CD1c-positive myeloid dendritic cell (primary cell): ENCODE measurements at regions not wholly inside any gene's neighbourhood (a gene's known extent, or its start where the extent isn't known, plus 50 kb on each side); places are given as distances from the start of the nearest gene placed in this dataset.
"Not testable (repeated sequence)": the region's sequence is repeated elsewhere in the genome, so short reads cannot be mapped to it uniquely, and the experiment has no call there.

Source experiments
- DNase-seq: peaks from one replicate; pipeline ENCODE4 v3.0.0-alpha.2; 2016; ENCODE audit errors: extremely low spot score

DNA sequence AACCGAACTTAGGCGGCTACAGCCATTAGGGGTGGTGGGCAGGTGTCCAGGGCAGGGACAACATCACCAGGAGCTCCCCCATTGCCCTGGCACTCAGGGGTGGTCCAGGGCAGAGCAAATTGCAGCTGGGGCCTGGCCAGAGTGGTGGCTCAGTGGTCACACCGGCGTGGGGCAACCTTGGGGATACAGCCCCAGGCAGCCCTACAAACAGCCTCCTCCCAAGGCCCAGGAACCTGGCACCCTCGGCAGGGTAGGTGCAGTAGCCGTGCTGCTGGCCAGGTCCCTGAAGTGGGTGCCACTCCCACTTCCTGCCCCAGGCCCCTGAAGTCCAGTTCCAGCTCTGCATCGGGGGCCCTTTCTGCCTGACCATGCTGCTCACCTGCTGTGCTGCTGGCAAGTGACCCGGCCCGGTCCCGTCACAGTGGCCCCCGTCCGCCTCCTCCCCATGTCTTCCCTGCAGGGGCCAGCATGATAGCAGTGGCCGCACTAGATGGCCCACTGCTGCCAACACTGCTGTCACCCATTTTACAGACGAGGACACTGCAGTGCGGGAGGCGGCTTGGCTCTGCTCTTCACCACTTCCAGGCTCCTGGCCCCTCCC, 712.8 kb downstream of the MATN1 start:
- no peak for DNase-seq

DNA sequence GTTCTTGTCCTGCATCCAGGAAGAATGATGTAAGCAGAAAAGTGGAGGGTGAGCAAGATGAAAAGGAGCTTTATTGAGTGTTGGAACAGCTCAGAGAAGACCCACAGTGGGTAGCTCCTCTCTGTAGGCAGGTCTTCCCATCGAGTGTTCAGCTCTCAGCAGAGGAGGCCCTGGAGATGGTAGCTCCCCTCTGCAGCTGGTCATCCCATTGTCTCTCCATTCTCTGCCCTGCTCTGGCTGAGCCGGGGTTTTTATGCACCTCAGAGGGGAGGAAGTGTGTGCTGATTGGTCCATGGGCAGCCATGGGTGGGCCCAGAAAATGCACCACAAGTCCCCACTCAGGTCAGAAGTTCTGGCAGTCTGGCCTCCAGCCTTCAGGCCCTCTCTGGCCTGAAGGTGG, 713.7 kb downstream of the MATN1 start:
- DNase-seq, result no peak

DNA sequence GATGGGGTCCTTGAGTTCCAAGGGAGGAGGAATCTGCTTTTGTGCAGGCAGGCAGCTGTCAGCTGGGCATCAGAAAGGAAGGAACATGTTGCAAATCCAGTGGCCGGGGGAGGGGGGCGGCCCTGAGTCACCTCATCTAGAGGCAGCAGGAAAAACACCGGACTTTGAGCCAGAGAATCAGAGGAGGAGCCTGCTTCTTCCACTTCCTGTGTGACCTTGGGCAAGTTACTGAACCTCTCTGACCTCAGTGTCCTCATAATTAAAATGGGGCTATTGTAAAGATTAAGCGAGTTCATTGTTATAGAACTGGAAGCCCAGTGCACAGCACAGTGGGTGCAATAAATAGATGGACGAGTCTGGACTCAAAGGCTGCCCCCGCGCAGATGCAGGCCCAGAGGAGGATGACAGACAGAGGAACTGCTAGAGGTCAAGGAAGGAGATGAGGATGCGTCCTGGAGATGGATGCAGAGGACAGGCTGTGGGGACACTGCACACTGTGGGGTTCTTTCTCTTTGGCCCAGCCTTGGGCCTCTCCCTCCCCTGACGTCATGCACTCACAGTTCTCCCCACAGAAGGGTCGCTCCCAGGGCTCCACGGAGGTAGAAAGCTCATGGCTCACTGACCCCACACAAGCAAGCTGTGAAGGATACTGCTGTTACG, 714.3 kb downstream of the MATN1 start:
- DNase-seq, result no peak

DNA sequence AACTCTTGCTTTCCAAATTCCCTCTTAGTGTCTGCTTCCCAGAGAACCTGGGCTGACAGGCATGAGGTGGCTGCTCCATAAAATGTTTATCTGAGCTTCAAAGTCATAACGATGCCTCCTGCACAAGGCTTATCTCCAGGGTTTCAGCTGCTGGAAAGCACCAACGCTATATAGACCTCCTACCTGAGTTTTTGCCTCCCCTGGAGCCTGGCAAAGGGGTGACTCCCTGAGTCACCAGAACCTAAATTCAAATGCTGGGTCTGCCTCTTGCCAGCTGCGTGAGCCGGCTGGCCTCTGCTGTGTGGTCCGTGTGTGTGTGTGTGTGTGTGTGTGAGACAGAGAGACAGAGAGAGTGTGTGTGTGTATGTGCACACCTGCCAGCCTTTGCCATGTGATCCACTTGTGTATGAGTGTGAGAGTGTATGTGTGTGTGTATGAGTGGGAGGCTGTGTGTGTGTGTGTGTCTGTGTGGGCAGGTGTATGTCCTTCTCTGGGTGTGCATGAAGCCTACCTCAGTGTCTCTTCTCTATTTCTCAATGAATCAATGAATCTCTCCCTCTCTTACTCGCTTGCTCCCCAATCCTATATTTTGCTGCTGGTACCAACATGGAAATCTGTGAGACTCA, 714.9 kb downstream of the MATN1 start:
- no peak for DNase-seq

DNA sequence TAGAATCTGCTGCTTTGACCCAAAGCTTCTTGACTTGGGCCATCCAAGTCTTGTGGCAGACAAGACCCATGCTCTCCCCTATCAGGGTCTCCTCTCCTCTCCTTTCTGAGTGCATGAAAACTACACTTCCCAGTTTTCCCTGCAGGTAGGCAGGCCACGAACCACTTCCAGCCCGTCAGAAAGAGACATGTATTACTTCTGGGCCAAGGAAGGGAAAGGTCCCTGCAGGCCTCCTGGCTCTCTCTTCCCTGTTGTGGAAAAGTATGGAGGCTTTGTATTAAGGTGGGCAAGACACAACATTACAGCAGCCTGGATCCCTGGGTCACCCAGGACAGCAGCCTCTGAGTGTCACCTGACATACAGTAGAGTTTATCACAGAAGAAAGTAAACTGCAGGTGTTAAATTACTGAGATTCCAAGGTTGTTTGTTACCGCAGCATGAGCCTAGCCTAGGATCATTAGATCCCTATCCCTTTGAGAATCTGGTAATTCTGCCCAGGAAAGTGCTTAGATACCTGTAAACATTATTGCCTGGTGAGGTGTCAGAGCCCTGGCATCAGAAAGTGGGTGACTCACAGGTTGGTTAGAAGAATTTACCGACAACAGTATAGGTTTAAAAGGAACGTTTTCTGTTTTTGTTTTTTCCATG, 717.3 kb downstream of the MATN1 start:
- no peak for DNase-seq

DNA sequence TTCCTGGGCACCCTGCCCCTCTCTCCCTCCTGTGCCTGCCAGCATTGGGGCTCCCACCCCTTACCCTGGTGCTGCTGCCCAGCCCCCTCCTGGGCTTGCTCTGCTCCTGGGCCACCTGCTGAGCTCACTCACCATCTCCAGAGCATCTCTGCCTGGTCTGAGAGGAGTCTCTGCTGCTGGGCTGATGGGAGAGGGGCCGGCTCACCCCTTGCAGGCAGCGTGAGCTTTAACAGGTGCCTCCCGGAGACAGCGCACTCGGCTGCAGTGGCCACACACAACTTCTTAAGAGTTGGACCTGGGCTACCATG, 721.7 kb downstream of the MATN1 start:
- no peak for DNase-seq

DNA sequence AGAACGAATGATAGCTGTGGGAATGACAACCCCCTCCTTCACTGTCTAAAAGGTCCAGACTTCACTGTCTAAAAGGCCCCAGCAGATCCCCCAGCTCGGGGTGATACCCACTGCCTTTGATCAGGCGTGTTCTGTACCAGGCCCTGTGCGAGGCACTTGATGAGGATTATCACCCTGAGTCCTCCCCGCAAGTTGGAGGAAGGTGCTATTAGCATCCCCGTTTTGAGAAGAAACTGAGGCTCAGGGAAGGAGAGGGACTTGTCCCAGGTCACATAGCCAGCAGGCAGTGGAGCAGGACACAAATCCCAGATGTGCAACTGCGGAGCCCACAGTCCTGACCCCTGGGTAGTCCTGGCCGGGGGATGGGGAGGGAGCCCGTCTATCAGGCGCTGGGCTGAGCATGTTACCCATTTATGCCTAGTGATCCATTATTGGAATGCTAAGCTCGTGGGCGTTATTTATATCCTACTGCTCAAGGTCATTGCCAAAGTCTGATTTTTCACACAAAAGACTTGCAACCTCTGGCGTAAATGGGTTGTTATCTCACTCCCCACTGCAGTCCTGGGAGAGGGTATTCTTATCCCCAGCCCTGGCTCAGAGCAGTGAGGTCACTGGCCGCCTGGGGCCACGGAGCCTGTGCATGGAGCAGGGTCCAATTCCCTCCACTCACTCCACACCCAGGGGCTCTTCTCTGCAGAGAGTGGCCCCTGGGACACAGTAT, 722.2 kb downstream of the MATN1 start:
- no peak for DNase-seq

DNA sequence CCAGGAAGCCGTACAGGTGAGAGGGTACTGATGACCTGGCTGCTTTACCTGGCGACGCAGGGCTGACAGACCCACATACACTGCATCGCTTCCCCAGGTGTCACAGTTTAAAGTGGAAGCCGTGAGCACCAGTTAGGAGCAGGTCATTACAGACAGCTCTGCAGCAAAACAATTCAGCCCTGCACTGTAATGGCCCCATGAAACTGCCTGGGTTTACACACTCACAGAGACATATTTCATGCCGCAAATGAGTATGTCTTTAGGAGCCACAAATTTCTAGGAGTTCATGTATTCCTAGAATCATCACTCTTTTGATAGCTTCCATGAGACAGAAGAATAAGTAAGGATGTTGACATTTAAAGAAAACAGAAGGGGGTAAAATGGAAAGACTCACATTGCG, 723.1 kb downstream of the MATN1 start:
- DNase-seq, result no peak

DNA sequence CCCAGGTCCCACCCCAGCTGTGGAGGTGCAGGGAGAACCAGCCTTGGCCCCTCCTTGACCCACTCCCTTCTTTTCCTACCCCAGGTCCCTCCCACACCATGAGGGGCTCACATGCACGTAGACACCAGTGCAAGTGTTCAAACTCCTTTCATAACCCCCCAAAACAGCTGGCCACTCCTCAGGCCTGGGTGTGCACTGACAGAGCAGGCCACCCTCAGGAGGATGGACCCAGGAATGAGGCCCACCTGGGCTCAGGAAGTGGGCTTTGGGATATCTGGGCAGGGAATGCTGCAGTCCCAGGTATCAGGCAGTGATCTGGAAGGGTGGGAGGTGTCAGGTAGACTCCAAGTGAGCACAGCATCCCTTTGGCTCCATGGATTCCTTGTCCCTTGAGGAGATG, 723.8 kb downstream of the MATN1 start:
- DNase-seq, result no peak

DNA sequence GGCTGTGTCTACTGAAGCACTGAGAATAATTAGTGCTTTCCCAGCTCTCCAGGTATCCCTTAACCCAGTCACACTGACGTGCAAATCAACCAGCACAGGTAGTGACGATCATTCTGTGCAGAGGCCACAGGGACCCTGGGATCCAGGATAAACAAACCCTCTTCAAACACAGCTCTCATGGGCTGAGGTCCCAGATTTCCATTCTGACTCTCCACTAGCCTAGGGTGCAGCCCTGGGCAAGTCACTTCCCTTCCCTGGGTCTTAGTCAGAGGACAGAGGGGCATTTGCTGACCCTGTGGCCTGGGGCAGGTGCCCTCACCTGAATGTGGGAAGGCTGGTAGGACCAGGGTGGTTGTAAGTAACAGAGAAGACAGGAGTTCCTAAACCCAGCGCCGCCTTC, 724.7 kb downstream of the MATN1 start:
- DNase-seq, result no peak

DNA sequence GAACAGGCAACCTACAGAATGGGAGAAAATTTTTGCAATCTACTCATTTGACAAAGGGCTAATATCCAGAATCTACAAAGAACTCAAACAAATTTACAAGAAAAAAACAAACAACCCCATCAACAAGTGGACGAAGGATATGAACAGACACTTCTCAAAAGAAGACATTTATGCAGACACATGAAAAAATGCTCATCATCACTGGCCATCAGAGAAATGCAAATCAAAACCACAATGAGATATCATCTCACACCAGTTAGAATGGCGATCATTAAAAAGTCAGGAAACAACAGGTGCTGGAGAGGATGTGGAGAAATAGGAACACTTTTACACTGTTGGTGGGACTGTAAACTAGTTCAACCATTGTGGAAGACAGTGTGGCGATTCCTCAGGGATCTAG, 725.6 kb downstream of the MATN1 start:
- not testable (repeated sequence) for DNase-seq

DNA sequence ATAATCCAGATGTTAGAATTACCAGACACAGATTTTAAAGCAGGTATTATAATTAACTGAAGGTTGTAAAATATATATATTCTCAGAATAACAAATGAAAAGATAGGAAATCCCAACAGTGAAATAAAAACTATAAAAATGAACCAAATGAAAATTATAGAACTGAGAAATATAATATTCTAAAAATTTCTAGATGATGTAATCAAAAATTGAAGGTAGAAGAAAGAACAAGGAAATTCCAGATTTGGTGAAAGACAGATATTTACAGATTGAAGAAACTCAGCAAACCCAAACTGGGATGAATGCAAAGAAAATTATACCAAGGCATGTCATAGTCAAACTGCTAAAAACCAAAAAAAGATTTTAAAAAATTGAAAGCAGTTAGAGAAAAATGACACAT, 729.4 kb downstream of the MATN1 start:
- no peak for DNase-seq

DNA sequence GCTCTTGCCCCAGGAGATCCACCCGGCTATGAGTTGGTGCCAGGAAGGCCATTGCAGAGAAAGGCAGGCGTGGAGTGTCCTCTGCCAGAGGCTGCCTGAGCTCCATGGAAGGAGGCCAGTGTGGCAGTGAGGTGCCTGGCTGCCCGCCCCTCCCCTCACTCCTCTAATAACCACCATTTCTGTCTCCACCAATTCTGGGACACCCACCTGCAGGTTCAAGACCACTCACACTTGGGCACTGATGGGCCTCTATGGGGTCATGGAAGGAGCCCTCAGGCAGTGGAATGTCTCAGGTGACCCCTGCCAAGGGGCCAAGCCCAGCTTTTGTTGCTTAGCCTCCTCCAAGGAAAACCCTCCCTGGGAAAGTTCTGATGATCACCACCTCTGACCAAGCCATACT, 731.6 kb downstream of the MATN1 start:
- DNase-seq, result no peak

DNA sequence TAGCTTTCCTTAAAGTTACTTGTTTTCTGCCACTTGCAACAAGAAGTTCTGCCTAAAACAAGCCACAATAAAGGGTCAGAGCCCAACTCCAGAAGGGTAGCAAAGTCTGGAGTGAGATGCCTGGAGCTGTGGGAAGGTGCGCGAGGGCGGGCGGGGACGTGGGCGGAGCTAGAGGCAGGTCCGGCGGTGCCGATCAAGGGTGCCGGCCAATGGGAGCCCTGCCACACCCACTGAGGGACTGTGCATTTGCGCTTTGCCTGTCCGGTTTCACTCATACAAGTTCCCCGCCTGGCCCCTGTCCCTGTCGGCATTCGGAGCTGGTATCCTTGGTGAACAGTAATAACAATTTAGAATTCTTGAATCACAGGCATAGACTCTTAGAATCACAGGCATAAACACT, 732.4 kb downstream of the MATN1 start:
- DNase-seq, result no peak

DNA sequence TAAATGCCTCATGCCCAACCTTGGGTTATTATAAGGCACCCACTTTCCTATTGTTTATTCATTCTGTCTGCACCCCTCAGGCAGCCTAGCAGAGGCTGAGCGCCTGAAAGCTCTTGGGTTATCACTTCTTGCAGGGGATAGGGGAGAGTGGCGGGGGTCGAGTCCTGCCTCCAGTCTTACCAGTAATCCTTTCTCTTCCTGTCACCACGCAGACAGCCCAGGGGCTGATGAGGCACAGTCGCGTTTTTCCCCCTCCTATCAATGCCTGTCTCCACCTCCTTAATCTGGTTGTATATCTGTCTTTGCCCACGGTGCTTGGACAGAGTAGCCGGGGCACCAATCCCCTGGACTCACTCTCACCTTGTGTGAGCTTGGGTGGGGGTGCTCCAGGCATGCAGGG, 733.1 kb downstream of the MATN1 start:
- no peak for DNase-seq

DNA sequence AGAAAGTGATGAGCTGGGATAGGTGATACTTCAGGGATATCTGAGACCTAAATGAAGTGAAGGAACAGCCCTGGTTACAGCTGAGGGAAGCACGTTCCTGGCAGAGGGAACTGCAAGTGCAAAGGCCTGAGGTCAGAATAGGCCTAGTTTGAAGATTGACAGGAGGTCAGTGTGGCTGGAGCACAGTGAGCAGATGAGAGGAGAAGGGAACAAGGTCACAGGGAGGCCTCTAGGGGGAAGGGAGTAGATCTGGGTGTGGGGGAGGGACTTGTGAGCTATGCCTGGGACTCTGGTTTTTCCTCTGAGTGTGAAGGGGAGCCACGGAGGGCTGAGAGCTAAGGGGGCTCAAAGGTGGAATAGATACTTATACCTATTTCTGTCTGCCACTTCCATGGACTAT, 736.4 kb downstream of the MATN1 start:
- DNase-seq, result peak; percentile 10

DNA sequence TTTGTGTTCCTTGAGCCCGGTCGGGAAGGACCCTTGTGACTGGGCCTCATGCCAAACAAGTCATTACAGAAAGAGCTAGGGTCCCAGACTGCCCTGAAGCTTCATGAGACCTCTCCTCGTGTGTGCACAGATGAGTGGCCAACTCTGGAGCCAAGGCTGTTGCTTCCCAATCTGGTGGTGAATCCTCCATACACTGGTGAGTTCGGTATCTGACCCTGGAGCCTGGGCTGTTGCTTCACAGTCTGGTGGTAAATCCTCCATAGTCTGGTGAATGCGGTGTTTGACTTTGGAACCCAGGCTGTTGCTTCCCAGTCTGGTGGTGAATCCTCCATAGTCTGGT, 737.8 kb downstream of the MATN1 start:
- DNase-seq, result no peak

DNA sequence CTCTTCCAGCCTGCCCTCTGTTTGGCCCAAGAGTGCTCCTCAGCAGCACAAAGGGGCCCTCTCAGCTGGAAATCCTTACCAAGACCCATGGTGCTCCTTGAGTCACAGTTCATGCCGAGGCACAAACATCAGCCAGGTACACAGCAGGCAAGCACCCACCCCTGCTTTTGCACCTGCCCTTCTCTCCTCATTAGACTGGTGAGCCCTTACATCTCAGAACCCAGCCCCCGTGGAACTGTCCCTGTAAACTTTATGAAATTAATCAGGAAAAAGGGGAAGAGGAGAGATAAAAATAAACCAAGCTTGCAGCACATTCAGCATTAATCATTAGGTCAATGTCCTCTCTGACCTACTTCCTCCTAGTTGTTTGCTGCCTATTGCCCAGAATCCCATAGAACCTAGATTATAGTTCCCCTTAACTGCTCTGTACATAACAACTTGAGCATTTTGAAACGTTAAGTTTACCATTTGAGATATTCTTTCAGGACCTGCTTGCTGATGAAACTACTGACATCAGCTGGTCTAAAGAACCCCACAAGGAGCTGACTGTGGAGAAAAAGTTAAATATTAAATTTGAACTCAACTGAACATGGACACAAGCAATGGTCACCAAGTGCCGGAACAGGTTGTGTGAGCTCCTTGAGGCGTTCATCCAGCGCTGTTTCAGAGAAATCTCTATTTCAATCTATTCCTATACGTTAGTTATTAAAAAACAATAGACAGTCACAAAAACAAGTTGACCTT, 738.4 kb downstream of the MATN1 start:
- peak; percentile 60 for DNase-seq

DNA sequence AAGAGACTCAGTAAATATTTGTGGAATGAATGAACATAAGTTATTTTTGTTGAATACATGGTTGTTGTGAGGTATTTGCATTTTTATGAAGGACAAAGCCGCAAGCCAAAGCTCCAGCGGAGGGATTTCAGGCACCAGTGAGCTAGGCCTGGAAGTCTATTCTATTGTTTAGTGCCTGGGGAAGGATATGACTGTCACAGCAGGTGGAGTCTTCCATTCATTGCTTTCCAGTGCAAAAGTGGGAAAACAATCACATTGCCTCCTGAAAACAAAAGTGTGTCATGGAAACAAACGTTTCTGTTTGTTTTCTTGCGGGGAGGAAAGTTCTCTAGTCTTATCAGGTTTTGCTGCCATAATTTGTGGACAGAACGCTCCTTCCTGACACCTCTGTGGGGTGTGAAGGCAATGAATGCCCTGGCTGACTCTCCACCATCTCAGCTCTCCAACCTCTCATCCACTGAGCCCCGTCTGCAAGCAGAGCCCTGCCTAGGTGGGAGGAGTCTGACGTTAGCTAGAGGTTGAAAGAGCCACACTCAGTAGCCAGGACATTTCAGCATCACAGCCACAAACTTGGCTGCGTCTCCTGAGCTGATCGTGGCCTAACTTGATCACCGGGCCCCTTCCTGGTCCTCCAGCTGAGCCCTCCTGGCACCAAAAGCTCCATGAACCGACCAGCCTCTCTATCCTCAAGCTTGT, 739.1 kb downstream of the MATN1 start:
- DNase-seq, result no peak

DNA sequence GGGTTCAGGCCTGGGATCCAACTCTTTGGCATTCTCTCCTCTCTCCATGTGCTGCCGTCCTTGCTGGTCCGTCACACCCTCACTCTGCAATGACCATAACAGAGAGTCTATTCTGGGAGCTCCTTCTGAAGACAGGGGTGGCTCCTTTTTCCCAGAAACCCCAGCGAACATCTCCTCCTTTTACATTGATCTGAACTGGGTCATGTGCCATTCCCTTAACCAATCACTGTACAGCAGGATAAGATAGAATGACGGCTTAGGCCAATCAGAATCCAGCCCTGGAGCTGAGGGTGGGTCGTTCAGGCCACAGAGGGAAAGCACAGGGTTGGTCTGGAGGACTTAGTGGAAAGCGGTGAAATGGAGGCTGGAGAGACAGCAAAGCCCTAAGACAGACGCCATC, 740.1 kb downstream of the MATN1 start:
- DNase-seq, result no peak

DNA sequence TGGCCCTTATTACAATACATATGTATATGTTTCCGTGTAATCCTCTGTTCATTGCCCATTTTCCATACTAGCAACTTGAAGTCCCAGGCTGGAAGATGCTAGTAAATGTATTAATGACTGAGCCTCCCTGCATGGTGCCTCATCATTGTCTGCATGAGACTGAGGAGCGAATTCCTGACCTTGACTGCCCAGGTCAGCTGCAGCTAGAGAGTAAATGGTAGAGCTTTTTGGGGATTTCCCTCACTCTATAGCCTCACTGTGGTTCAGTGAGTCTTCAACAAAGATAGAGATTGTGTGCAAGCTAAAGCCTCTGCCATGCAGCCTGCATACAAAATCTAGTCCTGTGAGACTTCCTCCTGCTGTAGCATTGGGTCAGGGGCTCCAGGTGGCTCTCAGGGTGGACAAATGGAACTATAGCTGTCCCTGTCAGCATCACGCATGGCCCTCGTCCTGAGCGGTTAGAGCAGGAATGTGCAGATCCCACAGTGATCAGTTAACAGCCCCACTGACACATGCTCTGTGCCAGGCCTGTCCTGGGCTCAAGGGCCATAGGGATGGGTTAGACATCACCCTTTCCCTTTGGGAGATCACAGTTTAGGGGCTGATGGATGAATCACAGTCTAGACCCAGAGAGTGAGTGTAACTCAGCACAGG, 741.7 kb downstream of the MATN1 start:
- DNase-seq, result no peak
